ENCODE measurements at regions not wholly inside any gene's neighbourhood (a gene's known extent, or its start where the extent isn't known, plus 50 kb on each side); places are given as distances from the start of the nearest gene placed in this dataset.

GRCh38 chr18:14905350-14905749 is 157.4 kb downstream of the ANKRD30B start:
- no peak for DNase-seq

GRCh38 chr18:14905979-14906378 is 158.0 kb downstream of the ANKRD30B start:
- DNase-seq, result no peak

- DNase-seq, result no peak
These were observed 159.4 kb downstream of the ANKRD30B start for GRCh38 chr18:14907420-14907819.

GRCh38 chr18:14908541-14908940 is 160.6 kb downstream of the ANKRD30B start:
- no peak for DNase-seq

GRCh38 chr18:14912967-14913366 is 165.0 kb downstream of the ANKRD30B start:
- DNase-seq, result no peak

- no peak for DNase-seq
These were observed 166.1 kb downstream of the ANKRD30B start for GRCh38 chr18:14914121-14914520.

- DNase-seq, result no peak
These were observed 166.8 kb downstream of the ANKRD30B start for GRCh38 chr18:14914771-14915170.

GRCh38 chr18:14916181-14916580 is 168.2 kb downstream of the ANKRD30B start:
- no peak for DNase-seq

- DNase-seq, result no peak
These were observed 168.9 kb downstream of the ANKRD30B start for GRCh38 chr18:14916851-14917250.

- DNase-seq, result no peak
These were observed 169.3 kb downstream of the ANKRD30B start for GRCh38 chr18:14917311-14917710.

GRCh38 chr18:14919666-14920065 is 171.7 kb downstream of the ANKRD30B start:
- no peak for DNase-seq

- DNase-seq, result no peak
These were observed 173.1 kb downstream of the ANKRD30B start for GRCh38 chr18:14921031-14921430.

GRCh38 chr18:14921547-14921946 is 173.6 kb downstream of the ANKRD30B start:
- no peak for DNase-seq

GRCh38 chr18:14922031-14922430 is 174.1 kb downstream of the ANKRD30B start:
- DNase-seq, result no peak

- DNase-seq, result no peak
These were observed 175.1 kb downstream of the ANKRD30B start for GRCh38 chr18:14922965-14923565.

GRCh38 chr18:14924226-14924625 is 176.3 kb downstream of the ANKRD30B start:
- DNase-seq, result no peak

- DNase-seq, result no peak
These were observed 177.3 kb downstream of the ANKRD30B start for GRCh38 chr18:14925281-14925709.

- no peak for DNase-seq
These were observed 179.7 kb downstream of the ANKRD30B start for GRCh38 chr18:14927701-14928100.

- no peak for DNase-seq
These were observed 180.4 kb downstream of the ANKRD30B start for GRCh38 chr18:14928396-14928795.

GRCh38 chr18:14930076-14930475 is 182.1 kb downstream of the ANKRD30B start:
- DNase-seq, result no peak

- no peak for DNase-seq
These were observed 182.6 kb downstream of the ANKRD30B start for GRCh38 chr18:14930576-14930975.

GRCh38 chr18:14933049-14933851 is 185.3 kb downstream of the ANKRD30B start:
- no peak for DNase-seq

- no peak for DNase-seq
These were observed 186.0 kb downstream of the ANKRD30B start for GRCh38 chr18:14933964-14934363.

GRCh38 chr18:14935210-14935609 is 187.2 kb downstream of the ANKRD30B start:
- DNase-seq, result no peak

GRCh38 chr18:14936313-14936712 is 188.3 kb downstream of the ANKRD30B start:
- no peak for DNase-seq

Data from COR-L47 (cell line).